ENCODE measurements at regions not wholly inside any gene's neighbourhood (a gene's known extent, or its start where the extent isn't known, plus 50 kb on each side); places are given as distances from the start of the nearest gene placed in this dataset.
"Not testable (repeated sequence)": the region's sequence is repeated elsewhere in the genome, so short reads cannot be mapped to it uniquely, and the experiment has no call there.

- in situ Hi-C loops (cut with HindIII; ENCODE audit: low pct_unique_long_range_greater_than_20kb, low sequenced_read_pairs), result no loop called here
- peak; percentile 52 for DNase-seq (ENCODE audit: low read depth, low spot score)
Measured at GRCh38 chr2:39487398-39488250, 50.5 kb upstream of the MAP4K3 start.

- in situ Hi-C loops (cut with HindIII; ENCODE audit: low pct_unique_long_range_greater_than_20kb, low sequenced_read_pairs), result no loop called here
- DNase-seq (ENCODE audit: low read depth, low spot score), result peak; percentile 93
Measured at GRCh38 chr2:39488450-39488849, 51.4 kb upstream of the MAP4K3 start.

DNA sequence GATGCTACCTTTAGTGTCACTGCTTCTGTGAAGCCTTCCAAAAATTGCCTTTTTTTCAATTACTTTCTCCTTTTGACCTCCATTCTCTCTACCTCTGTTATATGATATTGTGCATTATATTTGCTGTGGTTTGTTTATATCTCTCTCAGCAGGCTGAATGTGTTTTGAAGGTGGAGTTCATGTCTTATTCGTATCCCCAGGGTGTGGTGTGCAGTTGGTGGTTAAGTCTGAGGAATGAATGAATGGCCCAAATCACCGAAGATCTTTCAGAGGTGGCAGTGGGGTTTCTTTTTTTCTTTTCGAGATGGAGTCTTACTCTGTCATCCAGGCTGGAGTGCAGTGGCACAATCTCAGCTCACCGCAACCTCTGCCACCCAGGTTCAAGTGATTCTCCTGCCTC is 53.5 kb upstream of the MAP4K3 start:
- DNase-seq (ENCODE audit: low read depth, low spot score), result no peak
- in situ Hi-C loops (cut with HindIII; ENCODE audit: low pct_unique_long_range_greater_than_20kb, low sequenced_read_pairs), result no loop called here

DNA sequence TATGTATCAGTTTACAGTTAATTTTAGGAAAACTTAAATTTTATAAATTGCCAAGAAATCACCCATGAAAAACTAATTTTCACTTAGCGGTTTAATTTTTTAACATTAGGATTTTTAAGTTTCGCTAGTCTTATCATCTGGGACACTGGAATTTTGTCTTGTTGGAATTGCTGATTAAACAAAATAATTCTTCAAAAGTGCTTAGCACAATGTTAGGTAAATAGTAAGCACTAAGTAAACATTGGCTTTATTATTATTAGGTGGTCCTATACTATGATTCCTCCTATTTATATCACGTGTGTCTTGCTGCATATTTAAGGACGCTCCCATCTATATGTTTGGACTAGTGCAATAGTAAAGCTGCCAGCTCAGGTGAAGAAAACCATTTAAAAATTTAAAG is 54.6 kb upstream of the MAP4K3 start:
- DNase-seq (ENCODE audit: low read depth, low spot score), result no peak
- in situ Hi-C loops (cut with HindIII; ENCODE audit: low pct_unique_long_range_greater_than_20kb, low sequenced_read_pairs), result no loop called here

GRCh38 chr2:39492095-39492590 is 55.1 kb upstream of the MAP4K3 start:
- peak; percentile 98 for DNase-seq (ENCODE audit: low read depth, low spot score)
- in situ Hi-C loops (cut with HindIII; ENCODE audit: low pct_unique_long_range_greater_than_20kb, low sequenced_read_pairs), result no loop called here

- DNase-seq (ENCODE audit: low read depth, low spot score), result no peak
Measured at GRCh38 chr2:39492716-39493115, 55.6 kb upstream of the MAP4K3 start.

DNA sequence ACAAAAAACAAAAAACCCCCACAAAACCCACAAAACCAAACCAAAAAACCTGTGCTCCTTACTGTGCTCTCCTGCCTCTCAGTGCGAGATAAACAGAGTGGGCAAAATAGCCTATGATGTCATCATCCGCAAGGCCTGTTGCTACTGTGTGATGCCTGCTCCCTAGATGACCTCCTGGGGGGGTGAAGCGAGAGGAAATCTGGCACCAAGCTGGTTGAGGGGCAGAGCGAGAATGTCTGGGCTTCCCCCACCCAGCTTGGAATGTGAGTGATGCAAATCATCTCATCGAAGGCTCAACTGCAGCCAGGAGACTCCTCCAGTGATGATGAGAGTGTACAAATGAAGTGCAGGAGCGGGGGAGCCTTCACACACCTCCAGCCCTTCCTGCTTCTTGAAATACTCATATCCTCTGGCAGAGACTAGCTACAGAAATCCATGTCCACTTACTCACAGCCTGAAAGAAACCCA is 57.7 kb upstream of the MAP4K3 start:
- in situ Hi-C loops (cut with HindIII; ENCODE audit: low pct_unique_long_range_greater_than_20kb, low sequenced_read_pairs), result no loop called here
- DNase-seq (ENCODE audit: low read depth, low spot score), result no peak

More at GRCh38 chr2:39492716-39493115, 55.6 kb upstream of the MAP4K3 start:
- in situ Hi-C loops (cut with HindIII; ENCODE audit: low pct_unique_long_range_greater_than_20kb, low sequenced_read_pairs), result no loop called here

- in situ Hi-C loops (cut with HindIII; ENCODE audit: low pct_unique_long_range_greater_than_20kb, low sequenced_read_pairs), result no loop called here
Measured at GRCh38 chr2:39497082-39497801, 60.2 kb upstream of the MAP4K3 start.

DNA sequence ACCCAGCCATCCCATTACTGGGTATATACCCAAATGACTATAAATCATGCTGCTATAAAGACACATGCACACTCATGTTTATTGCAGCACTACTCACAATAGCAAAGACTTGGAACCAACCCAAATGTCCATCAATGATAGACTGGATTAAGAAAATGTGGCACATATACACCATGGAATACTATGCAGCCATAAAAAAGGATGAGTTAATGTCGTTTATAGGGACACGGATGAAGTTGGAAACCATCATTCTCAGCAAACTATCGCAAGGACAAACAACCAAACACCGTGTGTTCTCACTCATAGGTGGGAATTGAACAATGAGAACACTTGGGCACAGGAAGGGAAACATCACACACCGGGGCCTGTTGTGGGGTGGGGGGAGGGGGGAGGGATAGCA is 61.1 kb upstream of the MAP4K3 start:
- DNase-seq (ENCODE audit: low read depth, low spot score); in situ Hi-C loops (cut with HindIII; ENCODE audit: low pct_unique_long_range_greater_than_20kb, low sequenced_read_pairs): not testable (repeated sequence)

More at GRCh38 chr2:39497082-39497801, 60.2 kb upstream of the MAP4K3 start:
- DNase-seq (ENCODE audit: low read depth, low spot score), result no peak

- DNase-seq (ENCODE audit: low read depth, low spot score), result no peak
- in situ Hi-C loops (cut with HindIII; ENCODE audit: low pct_unique_long_range_greater_than_20kb, low sequenced_read_pairs), result no loop called here
Measured at GRCh38 chr2:39498786-39499185, 61.7 kb upstream of the MAP4K3 start.

GRCh38 chr2:39499336-39499735 is 62.3 kb upstream of the MAP4K3 start:
- in situ Hi-C loops (cut with HindIII; ENCODE audit: low pct_unique_long_range_greater_than_20kb, low sequenced_read_pairs), result no loop called here
- DNase-seq (ENCODE audit: low read depth, low spot score), result no peak

DNA sequence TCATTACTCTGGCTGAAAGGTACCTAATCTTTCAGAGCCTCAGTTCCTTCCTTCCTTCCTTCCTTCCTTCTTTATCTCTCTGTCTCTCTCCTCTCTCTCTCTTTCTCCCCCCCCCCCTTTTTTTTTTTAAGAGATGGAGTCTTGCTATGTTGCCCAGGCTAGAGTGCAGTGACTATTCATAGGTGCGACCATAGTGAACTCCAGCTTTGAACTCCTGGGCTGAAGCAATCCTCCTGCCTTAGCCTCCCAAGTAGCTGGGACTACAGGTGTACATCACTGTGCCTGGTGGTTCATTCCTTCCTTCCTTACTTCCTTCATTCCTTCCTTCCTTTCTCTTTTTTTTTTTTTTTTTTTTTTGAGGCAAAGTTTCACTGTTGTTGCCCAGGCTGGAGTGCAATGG is 64.3 kb upstream of the MAP4K3 start:
- in situ Hi-C loops (cut with HindIII; ENCODE audit: low pct_unique_long_range_greater_than_20kb, low sequenced_read_pairs), result no loop called here
- no peak for DNase-seq (ENCODE audit: low read depth, low spot score)

DNA sequence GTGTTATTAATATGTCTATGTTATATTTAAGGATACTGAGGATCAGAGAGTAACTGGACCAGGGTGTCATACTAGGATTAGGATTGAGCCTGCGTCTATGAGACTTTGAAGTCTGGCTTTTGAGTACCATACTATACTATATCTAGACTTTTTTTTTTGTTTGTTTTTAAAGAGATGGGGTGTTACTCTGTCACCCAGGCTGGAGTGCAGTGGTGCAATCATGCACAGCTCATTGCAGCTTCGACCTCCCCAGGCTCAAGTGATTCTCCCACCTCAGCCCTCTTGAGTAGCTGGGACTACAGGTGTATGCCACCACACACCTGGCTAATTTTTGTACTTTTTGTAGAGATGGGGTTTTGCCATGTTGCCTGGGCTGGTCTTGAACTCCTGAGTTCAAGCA is 66.2 kb upstream of the MAP4K3 start:
- no peak for DNase-seq (ENCODE audit: low read depth, low spot score)
- in situ Hi-C loops (cut with HindIII; ENCODE audit: low pct_unique_long_range_greater_than_20kb, low sequenced_read_pairs), result no loop called here

DNA sequence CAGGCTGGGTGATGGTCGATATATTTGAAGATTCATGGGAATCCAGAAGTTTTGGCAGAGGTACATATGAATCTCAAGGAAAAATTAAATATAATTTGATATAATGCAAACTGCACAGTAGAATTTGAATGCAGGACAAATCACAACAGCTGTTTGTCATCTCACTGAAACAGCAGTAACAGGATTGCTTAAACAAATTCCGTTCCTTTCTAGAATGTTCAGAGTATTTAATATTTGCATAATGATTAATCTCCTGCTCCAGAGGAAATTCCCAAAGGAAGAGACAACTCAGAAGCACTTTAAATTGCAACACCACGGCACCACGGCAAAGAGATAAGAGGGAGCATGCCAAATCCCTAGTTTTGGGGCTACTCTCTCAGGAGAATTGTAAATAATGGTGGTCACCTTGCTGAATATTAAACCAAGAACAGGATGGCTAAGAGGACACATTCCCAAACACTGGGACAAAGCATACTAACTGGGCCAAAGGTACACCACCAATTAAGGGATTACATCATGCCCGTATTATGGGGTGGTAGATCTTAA is 67.8 kb upstream of the MAP4K3 start:
- DNase-seq (ENCODE audit: low read depth, low spot score), result no peak
- in situ Hi-C loops (cut with HindIII; ENCODE audit: low pct_unique_long_range_greater_than_20kb, low sequenced_read_pairs), result no loop called here

DNA sequence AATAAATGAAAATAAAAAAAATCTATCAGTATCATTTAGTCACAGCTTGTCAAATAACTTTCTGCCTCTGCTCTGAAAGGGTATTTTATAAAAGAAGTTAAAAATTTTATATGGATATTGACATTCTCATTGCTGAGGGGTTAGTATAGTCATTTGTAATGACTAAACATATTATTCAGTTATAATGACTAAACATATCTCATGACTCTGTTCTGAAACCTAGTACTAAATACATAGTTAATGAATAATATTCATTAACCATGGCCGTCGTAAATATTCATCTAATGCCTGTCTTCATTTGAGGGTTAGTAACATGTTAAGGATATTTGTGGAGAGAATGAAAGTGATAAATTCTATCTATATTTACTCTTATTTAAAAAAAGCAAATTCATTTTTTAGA is 69.1 kb upstream of the MAP4K3 start:
- in situ Hi-C loops (cut with HindIII; ENCODE audit: low pct_unique_long_range_greater_than_20kb, low sequenced_read_pairs), result no loop called here

GRCh38 chr2:39508198-39508597 is 71.1 kb upstream of the MAP4K3 start:
- in situ Hi-C loops (cut with HindIII; ENCODE audit: low pct_unique_long_range_greater_than_20kb, low sequenced_read_pairs), result no loop called here
- DNase-seq (ENCODE audit: low read depth, low spot score), result no peak

More for the DNA sequence above, 69.1 kb upstream of the MAP4K3 start:
- no peak for DNase-seq (ENCODE audit: low read depth, low spot score)

DNA sequence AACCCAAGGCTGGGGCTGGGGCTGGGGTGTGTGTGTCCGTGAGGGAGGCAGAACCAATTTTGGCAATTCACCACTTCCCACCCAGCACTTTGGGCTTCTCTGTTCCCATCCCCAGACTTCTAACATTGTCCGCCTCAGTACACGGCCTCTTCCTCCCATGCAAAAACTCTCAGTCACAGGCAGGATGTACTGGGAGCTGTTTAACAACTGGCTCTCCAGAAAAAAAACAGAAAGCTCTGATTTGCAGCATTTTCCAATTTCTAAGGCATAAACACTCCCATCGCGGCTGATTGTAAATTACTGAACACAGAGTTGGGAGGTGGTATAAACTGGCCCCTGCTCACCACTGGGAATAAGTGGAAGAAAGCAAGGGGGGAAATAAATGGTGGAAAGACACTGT is 73.1 kb upstream of the MAP4K3 start:
- DNase-seq (ENCODE audit: low read depth, low spot score), result no peak
- in situ Hi-C loops (cut with HindIII; ENCODE audit: low pct_unique_long_range_greater_than_20kb, low sequenced_read_pairs), result no loop called here

GRCh38 chr2:39511219-39511604 is 74.1 kb upstream of the MAP4K3 start:
- in situ Hi-C loops (cut with HindIII; ENCODE audit: low pct_unique_long_range_greater_than_20kb, low sequenced_read_pairs), result no loop called here
- DNase-seq (ENCODE audit: low read depth, low spot score), result no peak

All from SK-MEL-5 (cell line).